GM12878 (cell line): ENCODE measurements at regions not wholly inside any gene's neighbourhood (a gene's known extent, or its start where the extent isn't known, plus 50 kb on each side); places are given as distances from the start of the nearest gene placed in this dataset.

Source experiments
- ATAC-seq: fragments of 200-7000 bp; cut with Tn5 transposase; 3 replicates; pipeline ENCODE4 v1.9.1; 2020; ENCODE audit warnings: mild to moderate bottlenecking, moderate library complexity
- BruUV-seq: library from RNA; stranded (reverse); fragments of 400-500 nt; replicated peaks from 2 replicates; lab custom pipeline; 2021; lab: Mats Ljungman, UMichigan
- CTCF ChIA-PET: fragments of 300-600 bp; sonication (Branson Sonifier 250); formaldehyde crosslinking; extraction: SDS; loops from one replicate; lab custom pipeline; 2021; ENCODE audit warnings: inconsistent platforms; lab: Yijun Ruan, JAX
- POLR2A ChIA-PET: fragments of 350-600 bp; formaldehyde crosslinking; extraction: SDS; loops from one replicate; lab custom pipeline; 2021; ENCODE audit warnings: inconsistent platforms; lab: Charles Lee
- RAD21 ChIA-PET: fragments of 300-600 bp; sonication (Branson Sonifier 250); formaldehyde crosslinking; loops from one replicate; lab custom pipeline; 2023; ENCODE audit warnings: antibody characterized with exemption; ENCODE audit not compliant: unreplicated experiment; lab: Charles Lee
- SMC1A ChIA-PET: fragments of 300-600 bp; sonication (Branson Sonifier 250); formaldehyde crosslinking; loops from one replicate; lab custom pipeline; 2023; ENCODE audit not compliant: unreplicated experiment, uncharacterized antibody; lab: Charles Lee
- DNase-seq: peaks from one replicate; pipeline ENCODE4 v3.0.0-alpha.2; 2011; ENCODE audit warnings: low read depth, low spot score
- FAIRE-seq: peaks from 3 replicates; lab custom pipeline; 2011; peaks lifted over from hg19 to GRCh38; lab: Jason Lieb, UNC
- H2AFZ ChIP-seq: 2 replicates; pipeline ENCODE4 v1.6.0; 2011; ENCODE audit warnings: low read depth, low read length, control low read depth; ENCODE audit not compliant: control insufficient read depth
- H3K27ac ChIP-seq: 2 replicates; pipeline ENCODE4 v1.5.1; 2011; ENCODE audit warnings: control low read depth; ENCODE audit not compliant: control insufficient read depth, insufficient read depth
- H3K27me3 ChIP-seq, 2 experiments: replicated peaks in 1 of 2; 2 replicates each; pipeline versions ENCODE4 v1.6.0 to v1.6.1; 2011; ENCODE audit warnings: low read length in 1 of 2; ENCODE audit not compliant: control insufficient read depth in 2 of 2, insufficient read depth in 2 of 2
- H3K36me3 ChIP-seq, 2 experiments: 2 replicates each; pipeline ENCODE4 v1.5.1; 2011; ENCODE audit warnings: low read length in 1 of 2; ENCODE audit not compliant: control insufficient read depth in 2 of 2, insufficient read depth in 2 of 2
- H3K4me1 ChIP-seq: 2 replicates; pipeline ENCODE4 v1.6.1; 2011; ENCODE audit warnings: mild to moderate bottlenecking, low read length, moderate library complexity, mixed read lengths; ENCODE audit not compliant: control insufficient read depth, insufficient read depth
- H3K4me2 ChIP-seq: 2 replicates; pipeline ENCODE4 v1.6.0; 2011; ENCODE audit warnings: control low read depth; ENCODE audit not compliant: control insufficient read depth, insufficient read depth
- H3K4me3 ChIP-seq: fragments of 200-600 bp; sonication (generic); 2 replicates; pipeline ENCODE4 v1.5.1; 2016
- H3K79me2 ChIP-seq: 2 replicates; pipeline ENCODE4 v1.6.0; 2011; ENCODE audit warnings: low read length; ENCODE audit not compliant: control insufficient read depth, insufficient read depth
- H3K9ac ChIP-seq: 2 replicates; pipeline ENCODE4 v1.8.0; 2011; ENCODE audit warnings: low read length, control low read depth, mixed read lengths; ENCODE audit not compliant: control insufficient read depth, insufficient read depth
- H3K9me3 ChIP-seq: replicated peaks from 3 replicates; pipeline ENCODE4 v1.5.1; 2011; ENCODE audit warnings: mild to moderate bottlenecking, low read length; ENCODE audit not compliant: control insufficient read depth, insufficient read depth
- H4K20me1 ChIP-seq: 2 replicates; pipeline ENCODE4 v1.6.0; 2011; ENCODE audit not compliant: control insufficient read depth, insufficient read depth
- CHD2 ChIP-seq: IDR thresholded peaks from 2 replicates; pipeline ENCODE4 v1.6.1; 2011; ENCODE audit warnings: low read depth, low read length, improper control_type of control experiment, borderline replicate concordance
- FOXK2 ChIP-seq: fragments of 450-650 bp; IDR thresholded peaks from 2 replicates; pipeline ENCODE4 v1.6.1; 2017; ENCODE audit warnings: mild to moderate bottlenecking, moderate library complexity
- HDAC2 ChIP-seq: fragments of 200-600 bp; sonication (generic); IDR thresholded peaks from 2 replicates; pipeline ENCODE4 v1.6.1; 2017
- KLF5 ChIP-seq: fragments of 450-650 bp; IDR thresholded peaks from 2 replicates; pipeline ENCODE4 v1.6.1; 2014; ENCODE audit warnings: mild to moderate bottlenecking; ENCODE audit not compliant: partially characterized antibody
- SREBF2 ChIP-seq: IDR thresholded peaks from 2 replicates; pipeline ENCODE4 v1.6.1; 2012; ENCODE audit warnings: mild to moderate bottlenecking, low read length
- WGBS: methylation state at CpG from one replicate; pipeline ENCODE4 v1.1.6; 2016; ENCODE audit warnings: low lambda C conversion rate; ENCODE audit not compliant: insufficient replicate concordance, insufficient coverage; ENCODE audit errors: missing lambda C conversion rate; 5-methylcytosine and 5-hydroxymethylcytosine counted together
- in situ Hi-C: fragments of 300-500 bp; cut with MboI; formaldehyde crosslinking; loops from 9 replicates; pipeline ENCODE4 v1.14.3; 2018; ENCODE audit warnings: mixed read lengths
- intact Hi-C: fragments of 100-400 bp; cut with micrococcal nuclease; formaldehyde crosslinking; loops from one replicate; pipeline ENCODE4 v1.14.2; 2022; ENCODE audit not compliant: unreplicated experiment
- TF ChIP-seq, protein P1 (sequence below): fragments of 450-650 bp; IDR thresholded peaks from 2 replicates; pipeline ENCODE4 v1.6.1; 2018; ENCODE audit warnings: mild to moderate bottlenecking, low read depth, moderate library complexity; ENCODE audit not compliant: partially characterized antibody
- TF ChIP-seq, protein P2 (sequence below): IDR thresholded peaks from 2 replicates; pipeline ENCODE4 v1.6.1; 2011; ENCODE audit warnings: borderline replicate concordance, low read depth, mild to moderate bottlenecking, moderate library complexity, mixed read lengths, low read length; ENCODE audit not compliant: insufficient read depth; ENCODE audit errors: extremely low read length
- TF ChIP-seq, protein P3 (sequence below): fragments of 150-350 bp; IDR thresholded peaks from 2 replicates; pipeline ENCODE4 v1.6.1; 2014; ENCODE audit warnings: mild to moderate bottlenecking, low read depth, low read length

DNA sequence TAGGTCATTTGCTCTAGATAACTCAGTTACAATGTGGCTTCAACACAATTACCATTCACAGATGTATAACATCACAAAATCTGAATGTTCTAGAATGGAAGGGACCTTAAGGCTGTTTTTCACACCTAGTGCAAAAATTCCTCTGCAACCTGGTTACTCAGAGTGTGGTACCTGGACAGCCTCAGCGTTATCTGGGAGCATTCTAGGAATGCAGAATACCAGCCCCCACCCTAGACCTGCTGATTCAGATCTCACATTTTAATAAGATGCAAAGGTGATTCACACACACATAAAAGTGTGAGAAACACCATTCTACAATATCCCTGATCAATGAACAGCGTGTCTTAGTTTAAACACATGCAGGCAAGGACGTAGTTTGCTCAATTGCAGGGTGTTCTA is 233.1 kb downstream of the TDRD15 start:
- intact Hi-C loops: no loop called here
- no peak for FAIRE-seq
- Histone ChIP-seq H3K4me2 (no peak overlapping the region), H3K4me1 (no peaks in the 10 kb centered on the region), H3K9me3 (no peaks in the 10 kb centered on the region), H3K27ac (no peak overlapping the region), H3K36me3 (no peaks in the 10 kb centered on the region), H3K9ac (no peak overlapping the region), H3K79me2 (no peaks in the 10 kb centered on the region), H3K4me3 (no peak overlapping the region), H2AFZ (no peak overlapping the region), H3K27me3 (no peaks in the 10 kb centered on the region), H4K20me1 (no peaks in the 10 kb centered on the region)
- BruUV-seq: no TSS peak
- no peak for ATAC-seq
- TF ChIP-seq KLF5 (no peak), CHD2 (no peak), FOXK2 (no peak), SREBF2 (no peak), HDAC2 (no peak)
- TF ChIP-seq, protein P1, sequence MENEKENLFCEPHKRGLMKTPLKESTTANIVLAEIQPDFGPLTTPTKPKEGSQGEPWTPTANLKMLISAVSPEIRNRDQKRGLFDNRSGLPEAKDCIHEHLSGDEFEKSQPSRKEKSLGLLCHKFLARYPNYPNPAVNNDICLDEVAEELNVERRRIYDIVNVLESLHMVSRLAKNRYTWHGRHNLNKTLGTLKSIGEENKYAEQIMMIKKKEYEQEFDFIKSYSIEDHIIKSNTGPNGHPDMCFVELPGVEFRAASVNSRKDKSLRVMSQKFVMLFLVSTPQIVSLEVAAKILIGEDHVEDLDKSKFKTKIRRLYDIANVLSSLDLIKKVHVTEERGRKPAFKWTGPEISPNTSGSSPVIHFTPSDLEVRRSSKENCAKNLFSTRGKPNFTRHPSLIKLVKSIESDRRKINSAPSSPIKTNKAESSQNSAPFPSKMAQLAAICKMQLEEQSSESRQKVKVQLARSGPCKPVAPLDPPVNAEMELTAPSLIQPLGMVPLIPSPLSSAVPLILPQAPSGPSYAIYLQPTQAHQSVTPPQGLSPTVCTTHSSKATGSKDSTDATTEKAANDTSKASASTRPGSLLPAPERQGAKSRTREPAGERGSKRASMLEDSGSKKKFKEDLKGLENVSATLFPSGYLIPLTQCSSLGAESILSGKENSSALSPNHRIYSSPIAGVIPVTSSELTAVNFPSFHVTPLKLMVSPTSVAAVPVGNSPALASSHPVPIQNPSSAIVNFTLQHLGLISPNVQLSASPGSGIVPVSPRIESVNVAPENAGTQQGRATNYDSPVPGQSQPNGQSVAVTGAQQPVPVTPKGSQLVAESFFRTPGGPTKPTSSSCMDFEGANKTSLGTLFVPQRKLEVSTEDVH: no peak
- TF ChIP-seq, protein P2, sequence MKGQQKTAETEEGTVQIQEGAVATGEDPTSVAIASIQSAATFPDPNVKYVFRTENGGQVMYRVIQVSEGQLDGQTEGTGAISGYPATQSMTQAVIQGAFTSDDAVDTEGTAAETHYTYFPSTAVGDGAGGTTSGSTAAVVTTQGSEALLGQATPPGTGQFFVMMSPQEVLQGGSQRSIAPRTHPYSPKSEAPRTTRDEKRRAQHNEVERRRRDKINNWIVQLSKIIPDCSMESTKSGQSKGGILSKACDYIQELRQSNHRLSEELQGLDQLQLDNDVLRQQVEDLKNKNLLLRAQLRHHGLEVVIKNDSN: no peak
- TF ChIP-seq, protein P3, sequence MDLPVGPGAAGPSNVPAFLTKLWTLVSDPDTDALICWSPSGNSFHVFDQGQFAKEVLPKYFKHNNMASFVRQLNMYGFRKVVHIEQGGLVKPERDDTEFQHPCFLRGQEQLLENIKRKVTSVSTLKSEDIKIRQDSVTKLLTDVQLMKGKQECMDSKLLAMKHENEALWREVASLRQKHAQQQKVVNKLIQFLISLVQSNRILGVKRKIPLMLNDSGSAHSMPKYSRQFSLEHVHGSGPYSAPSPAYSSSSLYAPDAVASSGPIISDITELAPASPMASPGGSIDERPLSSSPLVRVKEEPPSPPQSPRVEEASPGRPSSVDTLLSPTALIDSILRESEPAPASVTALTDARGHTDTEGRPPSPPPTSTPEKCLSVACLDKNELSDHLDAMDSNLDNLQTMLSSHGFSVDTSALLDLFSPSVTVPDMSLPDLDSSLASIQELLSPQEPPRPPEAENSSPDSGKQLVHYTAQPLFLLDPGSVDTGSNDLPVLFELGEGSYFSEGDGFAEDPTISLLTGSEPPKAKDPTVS: no peak
- in situ Hi-C loops: no loop called here
- DNase-seq: no peak
- CTCF ChIA-PET: interaction anchor here (1.7 kb wide), 1 partner anchor 34 kb away, joined by 3 read pairs; no protein-coding TSS in a partner anchor
- POLR2A ChIA-PET: no interaction called here
- RAD21 ChIA-PET: no interaction called here
- SMC1A ChIA-PET: no interaction called here
- WGBS: 13% methylated on average over 3 of the region's 3 CpGs
